AG09319 (cell line): ENCODE measurements at regions not wholly inside any gene's neighbourhood (a gene's known extent, or its start where the extent isn't known, plus 50 kb on each side); places are given as distances from the start of the nearest gene placed in this dataset.

Experiments
- DNase-seq: peaks from one replicate; pipeline ENCODE4 v3.0.0-alpha.2; 2010; ENCODE audit warnings: low read depth; ENCODE audit errors: extremely low read depth
- CTCF ChIP-seq: IDR thresholded peaks from 2 replicates; pipeline ENCODE4 v1.5.1; 2011; ENCODE audit warnings: low read depth, mild to moderate bottlenecking, inconsistent platforms, low read length, moderate library complexity

DNA sequence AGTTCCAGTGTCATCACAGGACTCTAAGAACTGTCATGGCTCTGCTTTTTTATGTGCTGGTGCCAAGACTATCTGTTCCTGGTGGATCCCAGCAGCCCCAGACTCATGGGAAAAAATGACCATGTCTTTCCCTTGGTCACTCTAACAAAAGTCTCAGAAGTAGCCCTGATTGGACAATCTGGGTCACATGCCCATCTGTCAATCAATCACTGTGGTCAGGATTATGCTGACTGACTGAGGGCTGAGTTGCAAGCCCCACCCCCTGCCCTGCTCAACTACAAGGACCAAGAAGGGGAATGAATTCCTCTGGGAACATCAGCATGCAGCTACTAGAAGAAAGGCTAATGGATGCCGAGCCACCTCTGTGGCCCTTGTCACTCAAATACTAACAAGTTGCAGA is 91.6 kb downstream of the EDN3 start:
- TF ChIP-seq CTCF, result no peak
- DNase-seq, result no peak

GRCh38 chr20:59392736-59393135 is 92.3 kb downstream of the EDN3 start:
- TF ChIP-seq CTCF, result no peak
- DNase-seq, result no peak

GRCh38 chr20:59393142-59393541 is 92.7 kb downstream of the EDN3 start:
- no peak for DNase-seq
- TF ChIP-seq CTCF, result no peak

DNA sequence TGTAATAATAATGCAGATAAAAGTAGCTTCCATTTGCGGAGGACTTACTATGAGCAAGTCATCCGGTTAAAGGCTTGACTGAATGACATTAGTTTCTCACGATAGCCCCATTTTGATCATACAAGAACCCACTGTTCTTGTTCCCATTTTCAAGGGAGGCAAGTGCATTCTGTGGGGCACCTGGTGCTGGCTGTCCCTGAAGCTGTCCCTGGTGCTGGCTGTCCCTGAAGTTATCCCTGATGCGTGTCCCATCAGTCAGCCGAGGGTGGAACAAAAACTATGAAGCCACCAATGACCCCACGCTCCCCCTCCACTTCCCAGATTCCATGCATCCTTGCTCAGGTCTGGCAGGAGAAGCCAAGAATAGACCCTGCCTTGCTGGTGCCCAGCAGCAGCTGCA is 95.3 kb downstream of the EDN3 start:
- no peak for DNase-seq
- TF ChIP-seq CTCF, result no peak

- no peak for TF ChIP-seq CTCF
- no peak for DNase-seq
Measured at GRCh38 chr20:59398537-59399205, 98.3 kb downstream of the EDN3 start.

DNA sequence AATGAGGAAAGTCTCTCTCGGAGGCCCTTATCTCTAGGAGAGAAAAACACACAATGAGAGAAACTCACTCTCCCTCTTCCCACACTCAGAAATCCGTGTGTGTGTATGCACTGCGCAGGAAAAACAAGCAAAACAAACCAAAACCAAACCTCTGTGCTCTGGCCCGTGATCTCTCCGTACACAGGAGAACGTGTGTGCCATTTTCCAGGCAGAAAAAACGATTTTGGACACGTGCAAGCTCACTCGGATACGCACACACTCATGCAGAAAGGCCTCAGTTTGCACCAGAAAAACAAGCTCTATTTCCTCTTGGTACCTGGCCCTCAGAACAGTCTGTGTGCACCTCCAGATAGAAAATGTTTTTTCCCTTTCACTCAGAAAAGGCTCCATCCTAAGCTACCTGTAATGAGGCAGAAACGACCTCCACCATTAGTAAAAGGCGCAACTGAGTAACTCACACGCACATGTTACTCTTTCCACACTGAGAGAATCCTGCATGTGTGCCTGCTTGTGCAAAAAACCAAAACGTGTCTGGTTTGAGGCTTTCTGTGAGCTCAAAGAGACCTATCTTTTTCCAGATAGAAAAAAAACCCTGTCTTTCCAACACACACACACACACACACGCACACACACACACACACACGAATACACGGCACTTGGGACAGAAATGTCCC is 99.2 kb downstream of the EDN3 start:
- DNase-seq, result no peak
- no peak for TF ChIP-seq CTCF

DNA sequence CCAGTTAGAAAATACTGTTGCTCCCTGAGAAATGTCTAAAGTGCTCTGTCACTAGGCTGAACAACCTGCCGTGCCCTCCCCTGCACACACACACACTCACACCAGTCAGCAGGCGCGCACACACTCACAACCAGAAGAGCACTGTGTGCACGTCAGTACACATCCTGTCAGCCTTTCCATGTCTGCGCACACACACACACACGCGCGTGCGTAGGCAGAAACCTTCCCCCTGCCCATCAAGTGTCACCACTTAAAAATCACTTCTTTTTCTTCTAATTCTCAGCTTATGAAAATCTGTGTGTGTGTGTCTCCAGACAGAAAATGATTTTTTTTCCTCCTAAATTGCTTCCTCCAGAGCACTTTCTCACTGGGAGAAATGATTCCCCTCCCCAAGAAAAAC is 100.3 kb downstream of the EDN3 start:
- DNase-seq, result no peak
- no peak for TF ChIP-seq CTCF
